ENCODE measurements at regions not wholly inside any gene's neighbourhood (a gene's known extent, or its start where the extent isn't known, plus 50 kb on each side); places are given as distances from the start of the nearest gene placed in this dataset.
"Not testable (repeated sequence)": the region's sequence is repeated elsewhere in the genome, so short reads cannot be mapped to it uniquely, and the experiment has no call there.

DNA sequence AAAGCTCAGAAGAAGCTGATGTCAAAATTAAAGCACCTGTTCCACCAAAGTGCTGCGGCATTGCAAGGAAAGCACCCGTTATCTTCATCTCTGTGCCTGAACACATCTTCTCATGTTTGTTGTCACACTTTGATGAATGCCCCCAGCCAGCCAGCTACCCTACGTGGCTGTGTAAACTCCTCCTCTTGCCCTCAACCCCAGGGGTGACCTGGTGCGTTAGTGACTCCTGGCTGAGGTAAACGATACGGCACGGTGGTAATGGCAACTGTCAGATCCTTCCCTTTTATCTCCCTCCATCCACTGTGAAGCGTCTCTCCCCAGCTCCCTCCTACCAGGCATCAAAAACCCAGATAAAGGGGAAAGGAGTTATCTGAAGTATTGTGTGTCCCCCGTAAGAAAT is 90.6 kb upstream of the WWC2 start:
- H3K4me1 ChIP-seq (ENCODE audit: insufficient read depth, low read length), result no peaks in the 10 kb centered on the region
- no peak overlapping the region for H3K27ac ChIP-seq (ENCODE audit: extremely low read length, insufficient read depth, low read length)
- ATAC-seq (no peak), DNase-seq (ENCODE audit: low spot score) (no peak), FAIRE-seq (no peak)
- H3K9me3 ChIP-seq (ENCODE audit: low read length), result no peaks in the 10 kb centered on the region
- intact Hi-C loops (cut with micrococcal nuclease; ENCODE audit: unreplicated experiment), result no loop called here
- no peak overlapping the region for H2AFZ ChIP-seq (ENCODE audit: low read length)
- H3K9ac ChIP-seq (ENCODE audit: insufficient read depth, low read depth, low read length), result no peak overlapping the region
- H4K20me1 ChIP-seq (ENCODE audit: insufficient read depth, low read length), result no peaks in the 10 kb centered on the region
- H3K4me2 ChIP-seq (ENCODE audit: low read depth, low read length), result no peak overlapping the region
- no peak overlapping the region for H3K4me3 ChIP-seq (replicated peaks in 1 of 3; ENCODE audit: insufficient read depth in 1 of 3, low read depth in 2 of 3, low read length in 3 of 3)
- TF ChIP-seq, protein P1, sequence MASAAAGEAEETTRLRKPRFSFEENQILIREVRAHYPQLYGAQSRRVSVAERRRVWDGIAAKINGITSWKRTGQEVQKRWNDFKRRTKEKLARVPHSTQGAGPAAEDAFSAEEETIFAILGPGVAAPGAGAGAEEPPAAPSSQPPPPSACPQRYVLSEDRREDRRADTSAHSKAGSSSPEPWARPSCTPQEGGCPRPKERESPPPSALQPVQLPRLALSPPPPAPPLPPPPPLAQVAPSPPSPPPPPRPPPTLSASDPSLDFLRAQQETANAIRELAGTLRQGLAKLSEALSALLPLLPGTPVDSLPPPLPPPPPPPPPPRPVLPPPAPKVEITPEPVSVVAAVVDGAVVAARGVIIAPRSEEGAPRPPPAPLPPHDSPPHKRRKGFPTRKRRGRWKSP (CRISPR knock-in tag; IDR thresholded peaks at IDR 0.05), result no peak
- TF ChIP-seq ZNF614 (CRISPR knock-in tag; IDR thresholded peaks at IDR 0.05; ENCODE audit: borderline replicate concordance) (no peak), TCF7L2 (IDR thresholded peaks at IDR 0.05; ENCODE audit: low read depth, low read length) (no peak), ZNF678 (CRISPR knock-in tag; IDR thresholded peaks at IDR 0.05) (no peak), ZNF230 (CRISPR knock-in tag; IDR thresholded peaks at IDR 0.05) (no peak), ARNTL (CRISPR knock-in tag; IDR thresholded peaks at IDR 0.05) (no peak), ZNF615 (CRISPR knock-in tag; IDR thresholded peaks at IDR 0.05; ENCODE audit: borderline replicate concordance) (no peak), ZNF768 (CRISPR knock-in tag; IDR thresholded peaks at IDR 0.05) (no peak), ZNF777 (CRISPR knock-in tag; IDR thresholded peaks at IDR 0.05) (no peak), POLR2G (IDR thresholded peaks at IDR 0.05; ENCODE audit: low read depth, low read length) (no peak), ZNF549 (CRISPR knock-in tag; IDR thresholded peaks at IDR 0.05) (no peak), RFXANK (CRISPR knock-in tag; IDR thresholded peaks at IDR 0.05) (no peak), NONO (IDR thresholded peaks at IDR 0.05) (no peak), NONO (CRISPR knock-in tag; conservative IDR thresholded peaks at IDR 0.05) (no peak), EZH2 (conservative IDR thresholded peaks at IDR 0.05; ENCODE audit: low read depth, low read length) (no peak), KDM6A (CRISPR knock-in tag; IDR thresholded peaks at IDR 0.05; ENCODE audit: low read depth) (no peak)
- TF ChIP-seq, protein P2, sequence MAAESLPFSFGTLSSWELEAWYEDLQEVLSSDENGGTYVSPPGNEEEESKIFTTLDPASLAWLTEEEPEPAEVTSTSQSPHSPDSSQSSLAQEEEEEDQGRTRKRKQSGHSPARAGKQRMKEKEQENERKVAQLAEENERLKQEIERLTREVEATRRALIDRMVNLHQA (CRISPR knock-in tag; IDR thresholded peaks at IDR 0.05), result no peak
- TF ChIP-seq, protein P3, sequence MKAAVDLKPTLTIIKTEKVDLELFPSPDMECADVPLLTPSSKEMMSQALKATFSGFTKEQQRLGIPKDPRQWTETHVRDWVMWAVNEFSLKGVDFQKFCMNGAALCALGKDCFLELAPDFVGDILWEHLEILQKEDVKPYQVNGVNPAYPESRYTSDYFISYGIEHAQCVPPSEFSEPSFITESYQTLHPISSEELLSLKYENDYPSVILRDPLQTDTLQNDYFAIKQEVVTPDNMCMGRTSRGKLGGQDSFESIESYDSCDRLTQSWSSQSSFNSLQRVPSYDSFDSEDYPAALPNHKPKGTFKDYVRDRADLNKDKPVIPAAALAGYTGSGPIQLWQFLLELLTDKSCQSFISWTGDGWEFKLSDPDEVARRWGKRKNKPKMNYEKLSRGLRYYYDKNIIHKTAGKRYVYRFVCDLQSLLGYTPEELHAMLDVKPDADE (CRISPR knock-in tag; IDR thresholded peaks at IDR 0.05), result no peak
- ChIA-PET CTCF (ENCODE audit: low intra/inter-chr PET ratio, low total read pairs) (no interaction called here), POLR2A (no interaction called here)
- 3% methylated on average over 9 of the region's 9 CpGs for WGBS (ENCODE audit: low lambda C conversion rate)
- no TSS peak for BruUV-seq (replicated peaks)
- H3K36me3 ChIP-seq (replicated peaks in 1 of 2; ENCODE audit: control insufficient read depth in 1 of 2, insufficient read depth in 2 of 2, low read length in 2 of 2), result no peaks in the 10 kb centered on the region
- peaks cover 1 to 43% of the 10 kb centered on the region in 2 experiments; a peak in 3 of 5 replicates for H3K27me3 ChIP-seq (ENCODE audit: control insufficient read depth in 1 of 2, insufficient read depth in 2 of 2, low read length in 2 of 2)
- in situ Hi-C loops (cut with HindIII; ENCODE audit: extremely low pct_ligation_motif_present, low pct_unique_long_range_greater_than_20kb), result no loop called here
- H3K79me2 ChIP-seq (ENCODE audit: insufficient read depth, low read length), result no peaks in the 10 kb centered on the region

DNA sequence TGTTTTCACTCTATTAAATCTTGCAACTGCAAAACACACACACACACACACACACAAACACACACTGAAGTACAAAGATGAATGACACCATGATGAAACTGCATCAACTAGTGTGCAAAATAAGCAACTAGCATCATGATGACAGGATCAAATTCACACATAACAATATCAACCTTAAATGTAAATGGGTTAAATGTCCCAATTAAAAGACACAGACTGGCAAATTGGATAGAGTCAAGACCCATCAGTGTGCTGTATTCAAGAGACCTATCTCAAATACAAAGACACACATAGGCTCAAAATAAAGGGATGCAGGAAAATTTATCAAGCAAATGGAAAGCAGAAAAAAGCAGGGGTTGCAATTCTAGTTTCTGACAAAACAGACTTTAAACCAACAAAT is 87.2 kb upstream of the DCTD start:
- ATAC-seq; in situ Hi-C loops (cut with HindIII; ENCODE audit: extremely low pct_ligation_motif_present, low pct_unique_long_range_greater_than_20kb); CTCF ChIA-PET (ENCODE audit: low intra/inter-chr PET ratio, low total read pairs): not testable (repeated sequence)

More for the DNA sequence above, 87.2 kb upstream of the DCTD start:
- DNase-seq (ENCODE audit: low spot score); intact Hi-C loops (cut with micrococcal nuclease; ENCODE audit: unreplicated experiment); FAIRE-seq; H3K4me3 ChIP-seq (replicated peaks in 1 of 3; ENCODE audit: insufficient read depth in 1 of 3, low read depth in 2 of 3, low read length in 3 of 3); H3K9me3 ChIP-seq (ENCODE audit: low read length); POLR2A ChIA-PET; H3K36me3 ChIP-seq (replicated peaks in 1 of 2; ENCODE audit: control insufficient read depth in 1 of 2, insufficient read depth in 2 of 2, low read length in 2 of 2); H3K9ac ChIP-seq (ENCODE audit: insufficient read depth, low read depth, low read length); H3K27ac ChIP-seq (ENCODE audit: extremely low read length, insufficient read depth, low read length); H3K4me1 ChIP-seq (ENCODE audit: insufficient read depth, low read length); H3K4me2 ChIP-seq (ENCODE audit: low read depth, low read length); H2AFZ ChIP-seq (ENCODE audit: low read length); H3K79me2 ChIP-seq (ENCODE audit: insufficient read depth, low read length); BruUV-seq (replicated peaks); H4K20me1 ChIP-seq (ENCODE audit: insufficient read depth, low read length): not testable (repeated sequence)
- peaks cover under 1 to 23% of the 10 kb centered on the region in 2 experiments; a peak in 2 of 5 replicates for H3K27me3 ChIP-seq (ENCODE audit: control insufficient read depth in 1 of 2, insufficient read depth in 2 of 2, low read length in 2 of 2)

All from HepG2 (cell line).